ENCODE measurements at regions not wholly inside any gene's neighbourhood (a gene's known extent, or its start where the extent isn't known, plus 50 kb on each side); places are given as distances from the start of the nearest gene placed in this dataset.

DNA sequence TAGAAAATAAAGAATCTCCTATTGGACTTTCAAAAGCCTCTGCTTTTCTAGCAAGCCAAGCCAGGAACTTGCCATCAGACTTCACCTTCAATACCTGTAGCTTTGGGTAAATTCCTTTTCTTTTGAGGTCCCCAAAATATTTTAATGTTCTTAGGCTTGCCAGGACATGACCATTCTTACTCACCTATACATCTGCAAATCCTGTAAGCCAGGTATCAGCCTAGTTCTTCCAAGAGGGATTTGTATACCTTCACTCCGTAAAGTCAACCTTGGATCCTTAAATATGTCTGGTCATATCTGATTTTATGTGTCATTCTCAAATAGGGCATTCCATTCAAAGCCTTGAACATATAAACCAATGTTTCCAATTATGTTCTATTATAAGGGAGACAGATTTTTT, 210.6 kb upstream of the CELF2 start:
- no peak overlapping the region for H2AFZ ChIP-seq
- H3K27me3 ChIP-seq = no peaks in the 10 kb centered on the region
- no peak overlapping the region for H3K4me2 ChIP-seq
- no peak for DNase-seq (ENCODE audit: low spot score)
- no peak overlapping the region for H3K4me3 ChIP-seq
- H4K20me1 ChIP-seq (ENCODE audit: insufficient read depth, poor library complexity, severe bottlenecking) = no peaks in the 10 kb centered on the region
- no peaks in the 10 kb centered on the region for H3K9me3 ChIP-seq (ENCODE audit: low read depth)
- H3K9me2 ChIP-seq (replicated peaks; ENCODE audit: insufficient read depth) = no peaks in the 10 kb centered on the region
- no peak for TF ChIP-seq EZH2 (IDR thresholded peaks at IDR 0.05; ENCODE audit: borderline replicate concordance)
- TF ChIP-seq EZH2phosphoT487 (IDR thresholded peaks at IDR 0.05; ENCODE audit: low read depth, severe bottlenecking, unreplicated experiment) = no peak
- TF ChIP-seq, protein P1, sequence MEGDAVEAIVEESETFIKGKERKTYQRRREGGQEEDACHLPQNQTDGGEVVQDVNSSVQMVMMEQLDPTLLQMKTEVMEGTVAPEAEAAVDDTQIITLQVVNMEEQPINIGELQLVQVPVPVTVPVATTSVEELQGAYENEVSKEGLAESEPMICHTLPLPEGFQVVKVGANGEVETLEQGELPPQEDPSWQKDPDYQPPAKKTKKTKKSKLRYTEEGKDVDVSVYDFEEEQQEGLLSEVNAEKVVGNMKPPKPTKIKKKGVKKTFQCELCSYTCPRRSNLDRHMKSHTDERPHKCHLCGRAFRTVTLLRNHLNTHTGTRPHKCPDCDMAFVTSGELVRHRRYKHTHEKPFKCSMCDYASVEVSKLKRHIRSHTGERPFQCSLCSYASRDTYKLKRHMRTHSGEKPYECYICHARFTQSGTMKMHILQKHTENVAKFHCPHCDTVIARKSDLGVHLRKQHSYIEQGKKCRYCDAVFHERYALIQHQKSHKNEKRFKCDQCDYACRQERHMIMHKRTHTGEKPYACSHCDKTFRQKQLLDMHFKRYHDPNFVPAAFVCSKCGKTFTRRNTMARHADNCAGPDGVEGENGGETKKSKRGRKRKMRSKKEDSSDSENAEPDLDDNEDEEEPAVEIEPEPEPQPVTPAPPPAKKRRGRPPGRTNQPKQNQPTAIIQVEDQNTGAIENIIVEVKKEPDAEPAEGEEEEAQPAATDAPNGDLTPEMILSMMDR (IDR thresholded peaks at IDR 0.05; ENCODE audit: poor library complexity) = no peak
- no peaks in the 10 kb centered on the region for H3K36me3 ChIP-seq (replicated peaks; ENCODE audit: insufficient read depth, low read depth)
- no peak overlapping the region for H3K27ac ChIP-seq
- peaks cover 9% of the 10 kb centered on the region for H3K4me1 ChIP-seq (ENCODE audit: insufficient read depth)
- H3K79me2 ChIP-seq = no peaks in the 10 kb centered on the region
- WGBS (ENCODE audit: low lambda C conversion rate, missing lambda C conversion rate) = 86% methylated on average over 1 of the region's 1 CpG

DNA sequence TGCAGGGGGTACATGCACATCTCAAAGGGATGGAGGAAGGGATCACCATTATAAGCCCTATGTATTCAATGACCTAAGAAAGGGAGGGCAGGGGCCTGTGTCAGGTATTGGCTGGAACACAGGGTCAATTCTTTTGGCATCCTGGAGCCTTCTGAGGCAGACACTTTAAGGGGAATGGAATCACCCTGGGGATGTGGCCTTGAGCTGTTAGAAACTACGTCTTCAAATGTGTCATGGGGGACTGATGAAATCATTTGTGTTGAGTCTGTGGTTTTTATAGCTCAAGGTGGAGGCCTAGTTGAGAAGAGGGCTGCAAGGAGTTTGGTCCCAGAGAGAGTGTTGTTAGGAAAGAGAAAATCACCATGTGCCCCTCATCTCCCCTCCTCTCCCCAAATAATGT, 206.1 kb upstream of the CELF2 start:
- Histone ChIP-seq H4K20me1 (ENCODE audit: insufficient read depth, poor library complexity, severe bottlenecking) (no peaks in the 10 kb centered on the region), H3K4me1 (ENCODE audit: insufficient read depth) (no peaks in the 10 kb centered on the region), H3K27me3 (no peaks in the 10 kb centered on the region), H3K36me3 (replicated peaks; ENCODE audit: insufficient read depth, low read depth) (no peaks in the 10 kb centered on the region), H3K27ac (no peak overlapping the region), H3K9me3 (ENCODE audit: low read depth) (no peaks in the 10 kb centered on the region), H3K4me2 (no peak overlapping the region), H3K9me2 (replicated peaks; ENCODE audit: insufficient read depth) (no peaks in the 10 kb centered on the region), H2AFZ (no peak overlapping the region), H3K4me3 (no peak overlapping the region), H3K79me2 (no peaks in the 10 kb centered on the region)
- DNase-seq (ENCODE audit: low spot score) = no peak
- WGBS (ENCODE audit: low lambda C conversion rate, missing lambda C conversion rate) = 91% methylated on average over 1 of the region's 1 CpG
- no peak for TF ChIP-seq EZH2phosphoT487 (IDR thresholded peaks at IDR 0.05; ENCODE audit: low read depth, severe bottlenecking, unreplicated experiment)
- no peak for TF ChIP-seq EZH2 (IDR thresholded peaks at IDR 0.05; ENCODE audit: borderline replicate concordance)
- TF ChIP-seq, protein P1 (IDR thresholded peaks at IDR 0.05; ENCODE audit: poor library complexity) = no peak

DNA sequence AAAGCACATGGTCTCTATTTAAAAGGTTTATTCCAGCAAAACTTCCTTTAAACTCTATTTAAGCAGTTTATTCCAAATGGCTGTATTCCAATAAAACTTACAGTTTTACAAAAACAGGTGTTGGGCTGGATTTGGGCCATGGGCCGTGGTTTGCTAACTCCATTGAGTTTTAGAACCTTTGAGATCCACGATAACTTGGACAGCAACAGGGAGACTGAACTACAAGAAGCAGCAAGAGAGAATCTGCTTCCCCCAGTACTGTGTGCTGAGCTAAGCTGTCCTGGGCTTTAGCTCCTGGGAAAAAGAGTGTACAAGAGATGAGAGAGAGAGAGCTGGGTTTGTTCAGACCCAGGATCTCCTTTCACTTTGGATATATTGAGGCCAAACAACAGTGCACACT, 204.0 kb upstream of the CELF2 start:
- Histone ChIP-seq H3K9me2 (replicated peaks; ENCODE audit: insufficient read depth) (no peaks in the 10 kb centered on the region), H3K27ac (no peak overlapping the region), H3K36me3 (replicated peaks; ENCODE audit: insufficient read depth, low read depth) (no peaks in the 10 kb centered on the region), H2AFZ (no peak overlapping the region), H3K4me3 (no peak overlapping the region), H4K20me1 (ENCODE audit: insufficient read depth, poor library complexity, severe bottlenecking) (no peaks in the 10 kb centered on the region), H3K79me2 (no peaks in the 10 kb centered on the region), H3K4me2 (no peak overlapping the region), H3K4me1 (ENCODE audit: insufficient read depth) (no peaks in the 10 kb centered on the region), H3K27me3 (no peaks in the 10 kb centered on the region), H3K9me3 (ENCODE audit: low read depth) (no peaks in the 10 kb centered on the region)
- 79% methylated on average over 2 of the region's 2 CpGs for WGBS (ENCODE audit: low lambda C conversion rate, missing lambda C conversion rate)
- TF ChIP-seq EZH2 (IDR thresholded peaks at IDR 0.05; ENCODE audit: borderline replicate concordance) (no peak), EZH2phosphoT487 (IDR thresholded peaks at IDR 0.05; ENCODE audit: low read depth, severe bottlenecking, unreplicated experiment) (no peak)
- TF ChIP-seq, protein P1 (IDR thresholded peaks at IDR 0.05; ENCODE audit: poor library complexity) = no peak
- no peak for DNase-seq (ENCODE audit: low spot score)

DNA sequence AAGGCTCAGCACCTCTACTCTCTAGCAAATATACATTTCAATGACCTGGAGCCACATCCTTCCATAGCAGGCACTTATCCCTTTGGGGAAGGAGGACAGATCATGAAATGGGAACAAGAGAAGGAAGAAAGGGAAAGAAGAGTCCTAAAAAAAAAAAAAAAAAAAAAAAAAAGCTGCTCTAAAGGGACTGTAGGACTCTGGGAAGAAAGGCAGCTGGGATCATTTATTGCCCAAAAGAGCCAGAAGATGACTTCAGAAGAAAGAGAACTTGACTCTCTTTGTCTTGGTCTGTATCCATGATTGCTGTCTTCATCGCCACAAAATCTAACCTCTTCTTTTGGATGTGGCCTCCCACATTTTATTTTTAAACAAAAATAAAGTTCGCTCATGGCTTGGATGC, 203.6 kb upstream of the CELF2 start:
- no peak for TF ChIP-seq EZH2phosphoT487 (IDR thresholded peaks at IDR 0.05; ENCODE audit: low read depth, severe bottlenecking, unreplicated experiment)
- H3K4me1 ChIP-seq (ENCODE audit: insufficient read depth) = no peaks in the 10 kb centered on the region
- no peak overlapping the region for H3K27ac ChIP-seq
- WGBS (ENCODE audit: low lambda C conversion rate, missing lambda C conversion rate) = 96% methylated on average over 2 of the region's 2 CpGs
- H3K4me2 ChIP-seq = no peak overlapping the region
- H4K20me1 ChIP-seq (ENCODE audit: insufficient read depth, poor library complexity, severe bottlenecking) = no peaks in the 10 kb centered on the region
- no peak overlapping the region for H3K4me3 ChIP-seq
- no peak for DNase-seq (ENCODE audit: low spot score)
- H2AFZ ChIP-seq = no peak overlapping the region
- H3K79me2 ChIP-seq = no peaks in the 10 kb centered on the region
- no peaks in the 10 kb centered on the region for H3K9me2 ChIP-seq (replicated peaks; ENCODE audit: insufficient read depth)
- no peaks in the 10 kb centered on the region for H3K9me3 ChIP-seq (ENCODE audit: low read depth)
- no peaks in the 10 kb centered on the region for H3K27me3 ChIP-seq
- no peaks in the 10 kb centered on the region for H3K36me3 ChIP-seq (replicated peaks; ENCODE audit: insufficient read depth, low read depth)
